HFFc6 (cell line): ENCODE measurements at regions not wholly inside any gene's neighbourhood (a gene's known extent, or its start where the extent isn't known, plus 50 kb on each side); places are given as distances from the start of the nearest gene placed in this dataset.

Experiments used
- DNase-seq: peaks from one replicate; pipeline ENCODE4 v3.0.0-alpha.2; 2018
- H3K27ac Mint-ChIP-seq: 2 replicates; pipeline ENCODE4 v1.8.0; 2020; ENCODE audit warnings: mild to moderate bottlenecking, mixed read lengths
- H3K27me3 Mint-ChIP-seq: 2 replicates; pipeline ENCODE4 v1.8.0; 2021; ENCODE audit warnings: mild to moderate bottlenecking, moderate library complexity, mixed read lengths; ENCODE audit not compliant: insufficient read depth
- H3K36me3 Mint-ChIP-seq: 2 replicates; pipeline ENCODE4 v1.8.0; 2021; ENCODE audit warnings: low read depth, mixed read lengths
- H3K4me1 Mint-ChIP-seq: 2 replicates; pipeline ENCODE4 v1.8.0; 2020; ENCODE audit warnings: low read depth, mixed read lengths
- H3K4me3 Mint-ChIP-seq: 2 replicates; pipeline ENCODE4 v1.8.0; 2020; ENCODE audit warnings: mild to moderate bottlenecking, moderate library complexity, mixed read lengths
- H3K9me3 Mint-ChIP-seq: 2 replicates; pipeline ENCODE4 v1.8.0; 2020; ENCODE audit warnings: mild to moderate bottlenecking, mixed read lengths
- TF ChIP-seq, protein P1 (sequence below): fragments of 200-600 bp; sonication (generic); IDR thresholded peaks from 2 replicates; pipeline ENCODE4 v1.5.0; 2021; ENCODE audit warnings: antibody characterized with exemption, mild to moderate bottlenecking

DNA sequence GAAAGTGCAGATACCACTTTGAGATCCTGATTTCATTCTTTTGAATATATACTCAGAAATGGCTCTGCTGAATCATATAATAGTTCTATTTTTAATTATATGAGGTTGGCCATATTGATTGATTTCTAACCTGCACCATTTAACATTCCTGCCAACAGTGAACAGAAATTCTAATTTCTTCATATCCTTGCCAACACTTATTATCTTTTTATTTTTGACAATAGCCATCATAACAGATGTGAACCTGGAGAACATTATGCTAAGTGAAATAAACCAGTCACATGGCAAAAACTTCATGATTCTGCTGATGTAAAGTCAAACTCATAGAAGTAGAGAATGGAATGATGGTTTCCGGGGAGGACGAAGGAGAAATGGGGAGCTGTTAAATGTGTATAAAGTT lies 344.5 kb upstream of the CYRIA start:
- no peaks in the 10 kb centered on the region for H3K36me3 Mint-ChIP-seq
- H3K9me3 Mint-ChIP-seq = peaks cover 45% of the 10 kb centered on the region
- TF ChIP-seq, protein P1, sequence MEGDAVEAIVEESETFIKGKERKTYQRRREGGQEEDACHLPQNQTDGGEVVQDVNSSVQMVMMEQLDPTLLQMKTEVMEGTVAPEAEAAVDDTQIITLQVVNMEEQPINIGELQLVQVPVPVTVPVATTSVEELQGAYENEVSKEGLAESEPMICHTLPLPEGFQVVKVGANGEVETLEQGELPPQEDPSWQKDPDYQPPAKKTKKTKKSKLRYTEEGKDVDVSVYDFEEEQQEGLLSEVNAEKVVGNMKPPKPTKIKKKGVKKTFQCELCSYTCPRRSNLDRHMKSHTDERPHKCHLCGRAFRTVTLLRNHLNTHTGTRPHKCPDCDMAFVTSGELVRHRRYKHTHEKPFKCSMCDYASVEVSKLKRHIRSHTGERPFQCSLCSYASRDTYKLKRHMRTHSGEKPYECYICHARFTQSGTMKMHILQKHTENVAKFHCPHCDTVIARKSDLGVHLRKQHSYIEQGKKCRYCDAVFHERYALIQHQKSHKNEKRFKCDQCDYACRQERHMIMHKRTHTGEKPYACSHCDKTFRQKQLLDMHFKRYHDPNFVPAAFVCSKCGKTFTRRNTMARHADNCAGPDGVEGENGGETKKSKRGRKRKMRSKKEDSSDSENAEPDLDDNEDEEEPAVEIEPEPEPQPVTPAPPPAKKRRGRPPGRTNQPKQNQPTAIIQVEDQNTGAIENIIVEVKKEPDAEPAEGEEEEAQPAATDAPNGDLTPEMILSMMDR = no peak
- H3K27ac Mint-ChIP-seq = no peak overlapping the region
- H3K4me3 Mint-ChIP-seq = no peak overlapping the region
- no peak for DNase-seq
- no peaks in the 10 kb centered on the region for H3K27me3 Mint-ChIP-seq
- H3K4me1 Mint-ChIP-seq = no peaks in the 10 kb centered on the region

DNA sequence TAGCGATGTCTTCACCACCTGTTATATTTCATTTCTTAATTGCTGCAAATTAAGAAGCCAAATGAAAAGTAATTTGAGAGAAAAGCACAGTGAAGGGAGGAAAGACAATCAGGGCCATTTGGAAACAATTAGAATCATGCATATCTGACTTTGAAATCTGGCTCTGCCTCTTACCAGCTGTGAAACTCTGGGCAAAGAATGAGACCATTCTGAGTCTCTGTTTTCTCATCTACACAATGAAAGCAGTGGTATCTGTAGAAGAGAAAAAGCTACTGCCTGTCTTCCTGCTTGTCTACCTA lies 334.5 kb upstream of the CYRIA start:
- no peak for DNase-seq
- TF ChIP-seq, protein P1 = no peak
- Mint-ChIP-seq H3K27ac (no peak overlapping the region), H3K36me3 (no peaks in the 10 kb centered on the region), H3K27me3 (no peaks in the 10 kb centered on the region), H3K4me1 (no peaks in the 10 kb centered on the region), H3K4me3 (no peak overlapping the region), H3K9me3 (peaks cover 50% of the 10 kb centered on the region)

DNA sequence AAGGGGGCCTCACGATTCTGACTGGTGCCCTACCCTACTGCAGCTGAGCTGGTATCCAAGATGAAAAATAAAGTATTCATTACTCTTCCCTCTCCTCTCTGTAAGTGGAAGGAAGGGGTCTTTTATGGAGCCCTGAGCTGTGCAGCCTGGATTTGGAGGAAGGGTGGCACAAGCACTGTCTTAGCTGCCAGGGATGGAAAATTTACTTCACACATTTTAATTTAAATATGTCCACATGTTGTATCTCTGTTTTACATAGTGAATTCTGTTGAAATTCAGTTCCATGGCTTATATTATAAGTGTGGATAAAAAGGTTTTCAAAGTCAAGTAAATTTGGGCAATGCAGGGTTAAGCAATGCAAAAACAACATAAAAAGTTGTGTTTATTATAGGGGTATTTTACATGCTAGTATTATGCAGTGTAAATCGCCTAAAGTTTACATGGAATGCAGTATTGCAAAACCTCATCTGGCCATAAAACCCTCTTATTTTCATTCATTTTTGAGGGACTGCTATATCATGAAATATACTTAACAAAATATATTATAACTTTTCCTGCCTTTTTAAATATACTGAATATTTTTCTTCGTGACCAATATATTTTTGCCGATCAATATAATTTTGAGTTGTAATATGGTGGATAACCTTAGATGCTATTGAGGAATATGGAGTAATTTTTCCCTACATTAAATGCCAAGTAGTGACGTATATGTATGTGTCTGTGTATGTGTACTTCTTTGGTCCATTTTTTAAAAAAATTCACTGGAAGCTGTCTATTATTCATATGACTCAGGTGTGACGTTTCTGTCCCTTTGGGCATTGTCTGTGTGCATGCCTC lies 333.9 kb upstream of the CYRIA start:
- no peaks in the 10 kb centered on the region; the same call in 1 of the 2 replicates for H3K27me3 Mint-ChIP-seq
- no peak for DNase-seq
- no peak overlapping the region for H3K4me3 Mint-ChIP-seq
- TF ChIP-seq, protein P1 = no peak
- H3K36me3 Mint-ChIP-seq = no peaks in the 10 kb centered on the region
- no peak overlapping the region for H3K27ac Mint-ChIP-seq
- no peaks in the 10 kb centered on the region for H3K4me1 Mint-ChIP-seq
- H3K9me3 Mint-ChIP-seq = peaks cover 56% of the 10 kb centered on the region

DNA sequence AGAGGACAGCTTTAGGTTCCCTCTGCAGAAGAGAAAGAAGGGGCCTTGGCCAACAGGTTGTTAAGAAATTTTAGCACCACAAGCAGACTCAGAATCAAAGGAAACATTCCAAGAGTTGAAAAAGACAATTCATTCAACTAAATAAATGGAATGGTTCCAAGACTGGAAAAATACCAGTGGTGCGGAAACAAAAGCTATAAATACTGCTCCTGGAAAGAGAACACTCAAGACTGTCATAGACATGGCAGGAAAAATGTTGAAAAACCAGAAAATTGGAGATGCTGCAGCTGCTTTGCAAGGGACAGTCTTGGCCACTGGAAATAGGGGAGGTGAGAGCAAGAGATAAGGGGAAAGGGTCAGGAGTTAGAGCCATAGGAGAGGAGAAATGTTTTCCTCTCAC lies 312.7 kb upstream of the CYRIA start:
- DNase-seq = no peak
- TF ChIP-seq, protein P1 = no peak
- H3K9me3 Mint-ChIP-seq = peaks cover 43% of the 10 kb centered on the region
- H3K36me3 Mint-ChIP-seq = no peaks in the 10 kb centered on the region
- no peak overlapping the region for H3K27ac Mint-ChIP-seq
- no peak overlapping the region for H3K4me3 Mint-ChIP-seq
- no peaks in the 10 kb centered on the region for H3K4me1 Mint-ChIP-seq
- H3K27me3 Mint-ChIP-seq = no peaks in the 10 kb centered on the region; the same call in 1 of the 2 replicates

DNA sequence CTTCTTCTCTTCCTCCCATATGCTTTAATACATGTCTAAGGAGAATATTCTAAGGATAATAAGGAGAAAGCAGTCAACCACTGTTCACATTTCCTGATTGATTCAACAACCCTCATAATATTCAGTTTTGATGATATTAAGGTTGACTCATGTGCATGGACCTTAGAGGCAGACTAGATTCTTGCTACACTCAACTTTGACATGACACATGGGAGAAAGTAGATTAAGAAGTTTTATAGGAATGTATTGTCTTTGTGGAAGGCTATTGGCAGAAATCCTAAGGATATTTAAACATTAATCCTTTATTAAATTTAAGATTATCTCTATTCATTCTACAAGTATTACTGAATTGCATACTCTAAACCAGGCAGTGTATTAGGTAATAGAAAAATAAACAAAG lies 309.1 kb upstream of the CYRIA start:
- H3K27me3 Mint-ChIP-seq = no peaks in the 10 kb centered on the region; the same call in 1 of the 2 replicates
- no peak for DNase-seq
- H3K4me3 Mint-ChIP-seq = no peak overlapping the region
- H3K4me1 Mint-ChIP-seq = no peaks in the 10 kb centered on the region
- no peak overlapping the region for H3K27ac Mint-ChIP-seq
- peaks cover 56% of the 10 kb centered on the region for H3K9me3 Mint-ChIP-seq
- TF ChIP-seq, protein P1 = no peak
- H3K36me3 Mint-ChIP-seq = no peaks in the 10 kb centered on the region
